ENCODE measurements at regions not wholly inside any gene's neighbourhood (a gene's known extent, or its start where the extent isn't known, plus 50 kb on each side); places are given as distances from the start of the nearest gene placed in this dataset.

GRCh38 chr11:39668640-39669039 lies 1790.8 kb downstream of the LRRC4C start:
- no peaks in the 10 kb centered on the region for H3K4me1 ChIP-seq (ENCODE audit: control insufficient read depth, insufficient read depth, low read length)
- H3K27ac ChIP-seq (ENCODE audit: low read length): no peak overlapping the region
- intact Hi-C loops (cut with micrococcal nuclease; ENCODE audit: unreplicated experiment) (no loop called here), in situ Hi-C loops (cut with HindIII; ENCODE audit: low pct_unique_long_range_greater_than_20kb, low sequenced_read_pairs) (no loop called here)
- no peak for TF ChIP-seq POLR2AphosphoS5 (IDR thresholded peaks at IDR 0.05; ENCODE audit: low read depth, low read length)
- TF ChIP-seq TCF7L2 (IDR thresholded peaks at IDR 0.05; ENCODE audit: low read depth, low read length): no peak
- TF ChIP-seq, protein P1, sequence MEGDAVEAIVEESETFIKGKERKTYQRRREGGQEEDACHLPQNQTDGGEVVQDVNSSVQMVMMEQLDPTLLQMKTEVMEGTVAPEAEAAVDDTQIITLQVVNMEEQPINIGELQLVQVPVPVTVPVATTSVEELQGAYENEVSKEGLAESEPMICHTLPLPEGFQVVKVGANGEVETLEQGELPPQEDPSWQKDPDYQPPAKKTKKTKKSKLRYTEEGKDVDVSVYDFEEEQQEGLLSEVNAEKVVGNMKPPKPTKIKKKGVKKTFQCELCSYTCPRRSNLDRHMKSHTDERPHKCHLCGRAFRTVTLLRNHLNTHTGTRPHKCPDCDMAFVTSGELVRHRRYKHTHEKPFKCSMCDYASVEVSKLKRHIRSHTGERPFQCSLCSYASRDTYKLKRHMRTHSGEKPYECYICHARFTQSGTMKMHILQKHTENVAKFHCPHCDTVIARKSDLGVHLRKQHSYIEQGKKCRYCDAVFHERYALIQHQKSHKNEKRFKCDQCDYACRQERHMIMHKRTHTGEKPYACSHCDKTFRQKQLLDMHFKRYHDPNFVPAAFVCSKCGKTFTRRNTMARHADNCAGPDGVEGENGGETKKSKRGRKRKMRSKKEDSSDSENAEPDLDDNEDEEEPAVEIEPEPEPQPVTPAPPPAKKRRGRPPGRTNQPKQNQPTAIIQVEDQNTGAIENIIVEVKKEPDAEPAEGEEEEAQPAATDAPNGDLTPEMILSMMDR (IDR thresholded peaks at IDR 0.05): no peak
- TF ChIP-seq, protein P2, sequence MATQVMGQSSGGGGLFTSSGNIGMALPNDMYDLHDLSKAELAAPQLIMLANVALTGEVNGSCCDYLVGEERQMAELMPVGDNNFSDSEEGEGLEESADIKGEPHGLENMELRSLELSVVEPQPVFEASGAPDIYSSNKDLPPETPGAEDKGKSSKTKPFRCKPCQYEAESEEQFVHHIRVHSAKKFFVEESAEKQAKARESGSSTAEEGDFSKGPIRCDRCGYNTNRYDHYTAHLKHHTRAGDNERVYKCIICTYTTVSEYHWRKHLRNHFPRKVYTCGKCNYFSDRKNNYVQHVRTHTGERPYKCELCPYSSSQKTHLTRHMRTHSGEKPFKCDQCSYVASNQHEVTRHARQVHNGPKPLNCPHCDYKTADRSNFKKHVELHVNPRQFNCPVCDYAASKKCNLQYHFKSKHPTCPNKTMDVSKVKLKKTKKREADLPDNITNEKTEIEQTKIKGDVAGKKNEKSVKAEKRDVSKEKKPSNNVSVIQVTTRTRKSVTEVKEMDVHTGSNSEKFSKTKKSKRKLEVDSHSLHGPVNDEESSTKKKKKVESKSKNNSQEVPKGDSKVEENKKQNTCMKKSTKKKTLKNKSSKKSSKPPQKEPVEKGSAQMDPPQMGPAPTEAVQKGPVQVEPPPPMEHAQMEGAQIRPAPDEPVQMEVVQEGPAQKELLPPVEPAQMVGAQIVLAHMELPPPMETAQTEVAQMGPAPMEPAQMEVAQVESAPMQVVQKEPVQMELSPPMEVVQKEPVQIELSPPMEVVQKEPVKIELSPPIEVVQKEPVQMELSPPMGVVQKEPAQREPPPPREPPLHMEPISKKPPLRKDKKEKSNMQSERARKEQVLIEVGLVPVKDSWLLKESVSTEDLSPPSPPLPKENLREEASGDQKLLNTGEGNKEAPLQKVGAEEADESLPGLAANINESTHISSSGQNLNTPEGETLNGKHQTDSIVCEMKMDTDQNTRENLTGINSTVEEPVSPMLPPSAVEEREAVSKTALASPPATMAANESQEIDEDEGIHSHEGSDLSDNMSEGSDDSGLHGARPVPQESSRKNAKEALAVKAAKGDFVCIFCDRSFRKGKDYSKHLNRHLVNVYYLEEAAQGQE (IDR thresholded peaks at IDR 0.05; ENCODE audit: insufficient read depth in 1 of 2, low read depth in 2 of 2, low read length in 1 of 2): no peak
- TF ChIP-seq SIN3A (IDR thresholded peaks at IDR 0.05; ENCODE audit: borderline replicate concordance, insufficient read depth, low read depth, low read length): no peak
- H3K36me3 ChIP-seq (ENCODE audit: control insufficient read depth, insufficient read depth, low read length): no peaks in the 10 kb centered on the region
- ChIA-PET POLR2A (no interaction called here), CTCF (no interaction called here)
- DNase-seq (ENCODE audit: low read depth, low spot score) (no peak), ATAC-seq (no peak)
- BruUV-seq (replicated peaks): no TSS peak
- no peaks in the 10 kb centered on the region for H3K27me3 ChIP-seq (ENCODE audit: control insufficient read depth, insufficient read depth, low read length)
- no peaks in the 10 kb centered on the region for H3K9me3 ChIP-seq (ENCODE audit: control insufficient read depth, insufficient read depth, low read depth, low read length)
- no peak overlapping the region for H3K4me3 ChIP-seq (ENCODE audit: low read depth in 2 of 2, low read length in 2 of 2)

DNA sequence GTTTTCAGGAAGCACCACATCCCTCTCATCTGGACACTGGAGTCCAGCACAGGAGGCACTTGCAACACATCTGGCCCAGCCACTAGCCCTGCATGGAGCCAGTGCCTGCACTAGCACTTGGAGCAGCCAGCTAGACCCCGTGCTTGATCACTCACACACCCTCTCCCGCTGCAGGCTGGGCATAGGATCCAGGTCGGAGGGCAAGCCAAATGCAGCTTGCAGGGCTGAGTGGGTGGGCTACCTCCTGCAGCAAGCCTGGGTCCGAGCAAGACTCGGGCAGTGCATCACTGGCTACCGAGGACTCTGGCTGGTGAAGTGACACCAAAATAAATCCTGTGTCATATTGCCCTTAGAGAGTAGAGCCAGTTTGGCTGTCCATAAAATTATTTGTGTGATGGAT lies 1795.4 kb downstream of the LRRC4C start:
- DNase-seq (ENCODE audit: low read depth, low spot score): no peak
- intact Hi-C loops (cut with micrococcal nuclease; ENCODE audit: unreplicated experiment): no loop called here
- no peaks in the 10 kb centered on the region for H3K9me3 ChIP-seq (ENCODE audit: control insufficient read depth, insufficient read depth, low read depth, low read length)
- no peak overlapping the region for H3K4me3 ChIP-seq (ENCODE audit: low read depth in 2 of 2, low read length in 2 of 2)
- CTCF ChIA-PET: no interaction called here
- no peak for ATAC-seq
- in situ Hi-C loops (cut with HindIII; ENCODE audit: low pct_unique_long_range_greater_than_20kb, low sequenced_read_pairs): no loop called here
- no peak overlapping the region for H3K27ac ChIP-seq (ENCODE audit: low read length)
- no peaks in the 10 kb centered on the region for H3K27me3 ChIP-seq (ENCODE audit: control insufficient read depth, insufficient read depth, low read length)
- BruUV-seq (replicated peaks): no TSS peak
- no peaks in the 10 kb centered on the region for H3K4me1 ChIP-seq (ENCODE audit: control insufficient read depth, insufficient read depth, low read length)
- POLR2A ChIA-PET: no interaction called here
- TF ChIP-seq TCF7L2 (IDR thresholded peaks at IDR 0.05; ENCODE audit: low read depth, low read length) (no peak), POLR2AphosphoS5 (IDR thresholded peaks at IDR 0.05; ENCODE audit: low read depth, low read length) (no peak), SIN3A (IDR thresholded peaks at IDR 0.05; ENCODE audit: borderline replicate concordance, insufficient read depth, low read depth, low read length) (no peak)
- TF ChIP-seq, protein P1 (IDR thresholded peaks at IDR 0.05): no peak
- TF ChIP-seq, protein P2 (IDR thresholded peaks at IDR 0.05; ENCODE audit: insufficient read depth in 1 of 2, low read depth in 2 of 2, low read length in 1 of 2): no peak
- H3K36me3 ChIP-seq (ENCODE audit: control insufficient read depth, insufficient read depth, low read length): no peaks in the 10 kb centered on the region
